Posterior cingulate gyrus (tissue), 11 donors: ENCODE measurements at regions not wholly inside any gene's neighbourhood (a gene's known extent, or its start where the extent isn't known, plus 50 kb on each side); places are given as distances from the start of the nearest gene placed in this dataset.

Experiments used
- DNase-seq, 10 donors: peaks; one replicate each; pipeline versions ENCODE4 v3.0.0 to v3.0.0-alpha.2; 2020 to 2021; ENCODE audit warnings: mixed read lengths in 3 of 10
- intact Hi-C: fragments of 100-400 bp; cut with DNase I; formaldehyde crosslinking; loops from one replicate; pipeline ENCODE4 v1.15.1; 2023

DNA sequence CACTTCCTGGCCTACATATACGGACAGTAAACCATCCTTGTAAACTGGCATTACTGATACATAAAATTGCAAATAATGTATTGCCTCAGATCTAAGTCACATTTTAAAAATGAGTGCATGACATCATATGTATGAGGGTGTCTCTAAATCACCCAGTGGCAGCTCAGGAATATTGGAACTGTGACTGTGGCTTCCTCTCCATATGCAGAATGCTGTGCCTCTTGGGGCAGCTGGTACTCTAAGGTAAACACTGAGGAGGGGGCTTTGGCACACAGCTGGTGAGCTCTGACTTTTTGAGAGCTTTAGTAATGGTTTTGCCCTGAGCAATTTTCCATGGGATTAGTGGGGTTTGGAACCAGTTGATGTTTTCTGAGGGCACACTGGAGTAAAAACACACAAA is 263.7 kb downstream of the BMP4 start:
- intact Hi-C loops = no loop called here
- no peak for DNase-seq

DNA sequence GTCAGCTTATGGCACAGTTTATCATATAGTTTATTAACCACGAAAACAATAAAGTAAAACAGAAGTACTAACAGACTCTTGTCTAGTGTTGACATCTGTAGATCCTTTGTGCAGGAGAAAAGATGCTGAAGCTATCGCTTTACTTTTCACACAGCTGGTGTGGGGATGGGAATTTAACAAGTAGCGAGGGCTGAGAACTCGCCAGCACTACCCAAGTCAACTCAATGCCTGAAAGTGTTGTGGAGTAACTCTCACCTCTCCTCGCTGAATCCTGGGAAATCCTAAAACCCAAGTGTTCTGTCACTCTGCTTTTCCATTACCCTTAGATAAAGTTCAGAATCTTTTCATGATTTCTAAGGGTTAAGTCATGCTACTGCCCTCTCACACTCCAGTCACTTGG is 264.2 kb downstream of the BMP4 start:
- no peak for DNase-seq
- intact Hi-C loops = no loop called here

DNA sequence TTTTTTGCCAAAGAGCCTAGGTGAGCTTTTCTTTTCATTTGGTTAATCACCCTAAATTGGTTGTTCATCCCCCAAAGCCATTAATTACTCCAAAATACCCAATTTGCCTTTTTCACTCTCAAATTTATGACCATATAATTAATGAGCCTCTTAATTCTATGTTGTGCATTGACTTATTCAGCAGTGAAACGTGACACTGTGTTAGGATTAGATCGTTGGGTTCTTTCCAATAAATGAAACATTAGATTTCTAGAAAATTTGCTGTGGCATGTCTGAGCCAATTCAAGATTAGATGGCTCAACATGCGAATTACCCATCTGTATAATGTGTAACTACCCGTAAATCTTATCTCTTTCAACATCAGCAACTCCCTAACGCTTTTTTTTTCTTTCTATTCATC is 273.4 kb downstream of the BMP4 start:
- intact Hi-C loops = no loop called here
- no peak for DNase-seq

DNA sequence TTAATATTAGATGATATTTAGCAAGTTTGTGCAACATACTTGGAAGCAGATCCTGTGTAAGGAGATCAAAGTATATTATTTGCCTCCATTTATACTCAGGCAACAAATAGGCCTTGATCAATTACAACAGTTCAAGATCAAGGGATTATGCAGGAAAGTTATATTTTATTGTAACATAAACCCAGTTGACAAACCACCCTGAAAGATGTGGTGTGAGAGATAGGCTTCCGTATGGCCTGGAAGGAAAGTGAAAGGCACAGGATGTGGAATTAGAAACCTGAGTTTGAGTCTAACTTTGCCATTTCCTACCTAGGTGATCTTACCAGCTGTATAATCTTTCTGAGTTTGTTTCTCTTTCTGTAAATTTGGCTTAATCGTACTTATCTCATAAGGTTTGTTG is 284.1 kb downstream of the BMP4 start:
- no peak for DNase-seq
- intact Hi-C loops = no loop called here

DNA sequence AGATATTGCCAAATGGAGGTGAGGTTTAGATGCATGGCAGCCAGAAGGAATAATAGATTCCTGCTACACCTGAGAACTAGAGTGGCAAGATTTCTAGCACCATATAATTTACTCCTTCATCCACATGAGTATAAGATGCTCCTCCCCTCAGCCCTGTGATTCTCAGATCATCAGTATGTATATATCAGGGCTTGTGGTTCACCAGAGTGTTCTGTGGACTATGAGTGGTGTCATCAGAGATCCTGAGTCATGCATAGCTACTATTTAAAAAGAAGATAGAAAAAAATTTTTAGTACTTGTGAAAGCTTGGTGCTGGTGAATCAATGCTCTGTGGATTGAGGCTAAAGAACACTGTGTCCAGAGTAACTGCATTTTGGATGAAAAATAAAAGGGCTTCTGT is 285.9 kb downstream of the BMP4 start:
- no peak for DNase-seq
- intact Hi-C loops = no loop called here

DNA sequence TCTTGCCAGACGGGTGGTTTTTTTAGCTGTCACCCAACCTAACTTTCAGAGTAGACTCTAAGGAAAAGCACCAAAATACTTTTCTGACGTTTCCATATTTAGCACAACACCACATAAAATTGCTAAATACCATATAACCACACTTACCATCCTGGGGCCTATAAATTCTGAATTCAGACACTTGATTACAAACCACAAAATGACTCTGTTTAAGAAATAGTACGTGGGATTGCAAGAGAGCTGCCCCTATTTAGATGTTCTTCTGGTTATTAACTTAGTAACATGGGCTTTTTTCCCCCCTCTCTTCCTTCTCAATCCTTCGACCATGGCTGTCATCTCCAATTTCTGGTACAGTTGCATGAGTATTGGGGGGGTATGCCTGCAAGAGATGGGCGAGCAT is 287.7 kb downstream of the BMP4 start:
- intact Hi-C loops = no loop called here
- DNase-seq = no peak

DNA sequence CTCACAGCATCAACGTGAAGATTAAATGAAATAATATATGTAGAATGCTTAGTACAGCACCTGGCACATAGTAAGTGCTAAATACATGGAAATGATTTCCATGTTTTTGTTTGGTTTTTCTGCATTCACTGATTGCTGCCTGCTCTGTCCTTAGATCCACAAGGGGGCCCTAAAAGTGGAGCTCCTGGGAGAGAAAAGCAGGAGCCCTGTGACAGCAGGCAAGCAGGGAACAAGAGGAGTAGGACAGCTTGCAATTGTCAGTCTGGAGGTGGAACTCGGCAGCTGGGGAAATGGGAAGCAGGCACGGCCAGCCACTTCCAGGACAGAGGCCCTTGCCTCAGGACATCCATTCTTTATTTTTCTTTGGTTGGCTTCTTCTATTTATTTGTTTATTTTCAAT is 292.9 kb downstream of the BMP4 start:
- intact Hi-C loops = no loop called here
- peak in 6 of 10 donors; percentile 4 to 73 (median 36) for DNase-seq

DNA sequence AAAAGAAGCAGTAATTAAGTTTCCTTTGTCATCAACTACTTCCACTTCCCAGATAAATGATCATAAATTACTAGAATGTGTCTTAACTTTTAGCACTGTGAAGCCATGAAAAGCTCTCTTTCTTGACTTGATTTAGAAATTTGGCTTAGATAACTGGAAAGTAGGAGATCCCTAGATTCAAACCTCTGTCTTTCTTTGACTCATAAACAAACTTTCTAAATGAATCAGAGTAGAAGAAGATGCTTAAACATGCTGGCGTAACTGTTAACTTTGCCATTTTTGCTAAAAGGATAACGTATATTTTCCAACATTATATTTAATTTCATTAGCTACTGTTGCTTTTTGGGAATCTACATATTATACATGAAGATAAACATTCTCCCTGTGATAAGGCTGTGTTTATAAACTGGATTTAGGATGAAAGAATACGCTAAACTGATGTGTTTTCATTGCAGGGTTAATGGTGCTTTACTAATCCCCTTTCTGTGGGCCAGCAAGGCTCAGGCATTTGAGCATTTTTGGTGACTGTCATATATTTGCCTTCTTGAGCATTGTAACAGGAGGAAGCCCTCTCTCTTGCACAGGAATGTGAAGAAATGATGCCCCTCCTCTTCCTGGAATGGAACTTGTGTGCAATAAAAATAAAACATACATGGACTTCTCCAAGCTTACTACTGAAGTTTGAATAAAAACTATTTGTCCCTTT is 301.4 kb downstream of the BMP4 start:
- intact Hi-C loops = no loop called here

DNA sequence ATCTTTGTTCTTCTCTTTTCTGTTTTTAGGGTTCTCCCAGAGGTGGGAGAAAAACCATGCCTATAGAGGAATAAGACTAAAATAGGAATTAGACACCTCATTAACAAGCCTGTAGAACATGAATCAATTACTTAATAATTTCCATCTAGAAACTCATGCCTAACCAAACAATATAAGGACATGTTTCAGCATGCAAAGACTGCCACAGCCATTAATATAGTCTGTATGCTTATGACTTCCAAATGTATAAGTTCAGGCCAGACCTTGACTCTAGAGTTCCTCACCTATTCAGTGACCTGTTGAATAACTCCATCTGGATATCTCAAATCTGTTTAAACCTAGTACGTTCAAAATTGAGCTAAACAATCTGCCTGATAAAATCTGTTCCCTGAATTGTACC is 304.6 kb downstream of the BMP4 start:
- no peak for DNase-seq
- intact Hi-C loops = no loop called here

More for the DNA sequence above, 301.4 kb downstream of the BMP4 start:
- no peak for DNase-seq

DNA sequence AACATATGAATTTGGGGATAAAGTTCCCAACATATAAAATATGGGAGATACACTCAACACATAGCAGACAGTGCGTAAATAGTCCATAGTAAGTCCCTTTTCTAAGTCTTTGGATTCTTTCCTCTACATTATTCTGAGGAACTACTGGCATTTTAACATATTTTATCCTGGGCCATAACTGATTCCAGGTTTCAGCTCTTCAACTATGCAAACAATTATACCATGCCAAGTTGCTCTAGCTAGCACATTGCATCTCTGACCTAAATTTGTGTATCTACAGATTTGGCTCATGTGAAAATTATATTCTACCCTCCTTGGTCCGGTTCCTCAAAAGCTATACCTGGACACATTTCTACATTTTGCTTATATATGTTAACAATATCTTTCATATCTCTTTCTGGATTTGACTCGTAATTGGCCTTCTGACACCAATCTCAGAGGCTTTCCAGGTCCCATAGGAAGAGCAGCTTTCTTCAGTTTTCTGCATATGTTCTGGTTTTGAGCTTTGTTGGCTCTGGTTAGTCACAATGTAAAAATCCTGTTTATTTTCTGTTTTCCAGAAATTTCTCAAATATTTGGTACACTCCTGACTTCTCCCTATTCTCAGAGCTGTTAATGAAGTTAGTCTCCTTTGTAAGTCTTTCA is 305.4 kb downstream of the BMP4 start:
- no peak for DNase-seq
- intact Hi-C loops = no loop called here

DNA sequence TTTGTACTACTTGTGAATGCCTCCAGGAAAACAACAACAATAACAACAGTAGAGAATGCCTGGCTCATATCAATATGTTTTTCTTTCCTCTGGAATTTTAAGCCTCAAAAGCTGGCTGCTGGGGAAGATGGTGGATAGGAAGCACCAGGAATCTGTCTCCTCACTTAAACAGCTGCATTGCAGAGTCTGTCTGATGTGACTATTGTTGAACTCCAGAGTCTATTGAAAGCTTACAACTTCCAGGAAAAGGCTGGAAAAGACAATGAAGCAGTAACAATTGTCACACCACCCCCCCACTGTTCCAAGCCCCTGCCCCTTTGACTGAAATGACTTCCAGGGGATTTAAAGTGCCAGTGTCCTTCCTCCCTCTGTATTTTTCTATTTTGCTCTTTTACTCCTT is 309.7 kb downstream of the BMP4 start:
- intact Hi-C loops = no loop called here
- DNase-seq = no peak

DNA sequence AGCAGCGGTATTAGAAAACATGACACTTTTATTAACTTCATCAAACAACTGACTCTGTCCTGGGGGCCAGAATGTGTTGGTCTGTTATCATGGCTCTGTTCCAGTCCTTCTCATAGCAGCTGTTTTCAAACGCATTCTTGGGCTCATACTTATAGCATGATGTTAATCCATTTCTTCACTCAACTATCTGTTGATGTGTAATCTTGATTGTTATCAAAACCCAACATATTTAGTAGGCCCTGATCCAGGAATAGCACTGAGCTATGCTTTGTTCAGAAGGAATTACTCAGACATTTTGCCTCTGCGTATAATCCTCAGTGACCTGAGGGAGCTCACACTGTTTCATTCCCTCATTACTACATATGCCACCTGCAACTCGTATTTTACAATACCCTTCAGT is 315.9 kb downstream of the BMP4 start:
- no peak for DNase-seq
- intact Hi-C loops = no loop called here

DNA sequence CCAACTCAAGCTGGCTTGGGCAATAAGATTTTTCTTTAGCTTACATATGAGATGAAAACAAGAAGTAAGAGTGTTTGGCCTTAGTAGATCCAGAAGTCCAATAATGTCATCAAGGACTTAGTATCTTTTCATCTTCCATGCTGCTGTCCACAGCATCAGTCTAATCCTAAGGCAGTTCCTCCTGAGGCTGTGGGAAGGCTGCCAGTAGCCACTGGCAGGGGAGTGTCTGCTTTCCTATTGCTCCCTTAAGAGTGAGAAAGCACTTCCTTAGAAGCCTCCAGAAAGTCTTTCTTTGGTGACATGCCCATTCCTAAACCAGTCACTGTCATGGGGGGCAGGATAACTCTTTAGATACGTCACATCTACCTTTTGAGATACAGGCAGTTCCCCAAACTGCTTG is 317.7 kb downstream of the BMP4 start:
- intact Hi-C loops = no loop called here
- no peak for DNase-seq

DNA sequence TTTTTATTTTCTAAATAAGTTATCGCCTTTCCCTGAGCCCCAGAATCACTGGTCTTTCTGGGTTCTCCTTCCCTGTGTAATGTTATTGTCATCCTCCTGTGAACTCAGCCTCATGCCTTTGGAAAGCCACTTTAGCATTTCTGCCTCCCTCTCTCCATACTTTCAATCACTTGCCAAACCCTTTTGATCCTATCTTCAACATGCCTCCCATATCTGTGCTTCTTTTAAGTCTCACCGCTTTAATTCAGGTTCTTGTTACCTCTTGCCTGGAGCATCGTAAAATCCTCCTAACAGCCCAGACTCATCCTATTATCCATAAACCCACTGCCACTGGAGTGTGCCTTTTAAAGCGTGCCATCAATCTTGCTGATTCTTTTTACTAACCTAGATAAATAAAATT is 321.8 kb downstream of the BMP4 start:
- intact Hi-C loops = no loop called here
- DNase-seq = no peak

DNA sequence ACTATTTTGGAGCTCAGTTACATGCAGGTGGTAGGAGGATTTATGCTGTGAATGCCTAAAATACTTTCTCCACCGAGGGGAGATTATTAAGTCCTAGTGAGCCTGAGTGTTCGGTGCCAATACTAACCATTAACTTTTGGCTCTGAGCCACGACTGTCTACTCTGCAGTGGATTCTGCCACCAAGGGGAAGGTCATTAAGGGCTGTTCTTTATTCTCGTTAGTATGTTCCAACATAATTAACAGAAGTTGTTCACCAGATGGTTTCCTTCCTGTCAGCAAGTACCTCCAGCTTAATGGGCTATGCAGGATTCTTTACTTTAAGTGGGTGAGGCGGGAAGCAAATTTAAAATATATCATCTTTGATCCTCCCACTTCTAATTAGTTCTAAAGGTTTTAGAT is 326.3 kb downstream of the BMP4 start:
- DNase-seq = no peak
- intact Hi-C loops = no loop called here

DNA sequence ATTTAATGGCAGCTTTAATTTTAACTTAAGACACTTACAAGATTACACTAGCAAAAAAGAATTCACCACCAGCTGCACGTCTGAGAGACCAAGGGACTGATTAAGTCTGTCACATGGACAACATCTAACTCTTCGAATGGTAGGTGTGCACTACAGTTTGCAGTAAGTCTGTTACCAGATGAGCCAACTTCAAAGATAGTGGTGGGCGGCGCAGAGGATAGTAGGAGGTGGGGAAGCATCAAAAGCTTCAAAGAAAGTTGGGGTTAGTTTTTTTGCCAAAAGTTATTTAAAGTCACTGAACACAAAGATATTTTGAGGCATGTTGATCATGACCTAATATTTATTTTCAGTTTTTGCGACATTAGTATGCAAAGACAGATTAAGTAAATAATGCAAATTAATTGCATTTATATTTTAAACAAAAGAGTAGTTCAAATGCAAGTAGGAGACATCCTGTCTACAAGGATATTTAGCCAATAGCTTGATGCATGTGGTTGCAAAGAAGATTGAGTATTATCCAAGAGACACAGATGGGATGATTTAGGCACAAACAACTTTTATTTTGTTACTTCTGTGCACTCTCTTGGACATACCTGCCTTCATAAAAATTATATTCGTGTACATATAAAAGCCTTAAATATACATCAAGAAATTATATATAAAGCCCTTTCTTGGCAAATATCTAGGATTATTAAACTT is 327.7 kb downstream of the BMP4 start:
- no peak for DNase-seq
- intact Hi-C loops = no loop called here

DNA sequence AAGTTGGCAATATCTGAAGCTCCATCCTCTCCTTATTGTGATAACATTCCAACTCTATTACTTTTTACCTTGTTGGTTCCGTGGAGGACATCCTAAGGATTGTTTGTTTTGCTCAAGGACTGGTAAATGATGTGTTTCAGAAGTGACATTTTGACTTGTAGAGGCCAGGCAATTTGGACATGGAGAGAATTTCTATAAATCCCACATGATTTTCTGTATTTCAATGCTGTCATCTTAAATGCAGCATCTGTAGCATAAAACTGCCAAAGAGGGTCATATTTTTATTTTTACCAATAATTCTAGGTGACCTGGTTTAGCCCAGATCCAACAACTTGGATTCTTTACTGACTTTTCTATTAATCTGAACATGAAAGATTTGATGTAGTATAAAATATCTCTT is 328.4 kb downstream of the BMP4 start:
- no peak for DNase-seq
- intact Hi-C loops = no loop called here

DNA sequence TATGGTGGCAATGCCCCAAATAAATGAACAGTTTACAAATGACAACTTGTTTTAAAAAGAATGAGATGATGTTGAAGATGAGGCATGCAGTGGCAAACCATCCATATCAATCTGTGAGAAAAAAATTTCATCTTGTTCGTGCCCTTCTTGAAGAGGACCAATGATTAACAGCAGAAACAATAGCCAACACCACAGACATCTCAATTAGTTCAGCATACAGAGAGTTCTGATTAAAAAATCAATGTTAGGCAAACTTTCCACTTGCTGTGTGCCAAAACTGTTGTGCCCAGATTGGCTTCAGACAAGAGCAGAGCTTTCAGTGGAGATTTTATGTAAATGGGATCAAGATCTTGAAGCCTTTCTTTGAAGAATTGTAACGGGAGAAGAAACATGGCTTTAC is 329.9 kb downstream of the BMP4 start:
- intact Hi-C loops = no loop called here
- no peak for DNase-seq

DNA sequence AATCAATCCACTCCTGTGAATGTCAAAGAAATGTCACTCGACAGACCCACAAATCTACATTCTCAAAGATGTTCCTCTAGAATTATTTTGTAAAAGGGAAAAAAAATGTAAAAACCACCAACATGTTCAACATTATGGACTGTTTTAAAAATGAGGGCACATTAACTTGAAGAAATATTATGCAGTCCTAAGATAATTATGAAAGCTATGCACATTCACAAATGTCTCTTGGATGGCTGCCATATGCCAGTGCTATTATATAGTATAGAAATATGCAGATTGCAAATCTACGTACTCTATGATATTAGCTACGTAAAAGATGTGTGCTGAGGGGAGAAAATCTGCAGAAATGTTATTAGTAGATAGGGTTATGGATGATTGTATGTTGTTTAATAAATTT is 334.2 kb downstream of the BMP4 start:
- DNase-seq = no peak
- intact Hi-C loops = no loop called here

DNA sequence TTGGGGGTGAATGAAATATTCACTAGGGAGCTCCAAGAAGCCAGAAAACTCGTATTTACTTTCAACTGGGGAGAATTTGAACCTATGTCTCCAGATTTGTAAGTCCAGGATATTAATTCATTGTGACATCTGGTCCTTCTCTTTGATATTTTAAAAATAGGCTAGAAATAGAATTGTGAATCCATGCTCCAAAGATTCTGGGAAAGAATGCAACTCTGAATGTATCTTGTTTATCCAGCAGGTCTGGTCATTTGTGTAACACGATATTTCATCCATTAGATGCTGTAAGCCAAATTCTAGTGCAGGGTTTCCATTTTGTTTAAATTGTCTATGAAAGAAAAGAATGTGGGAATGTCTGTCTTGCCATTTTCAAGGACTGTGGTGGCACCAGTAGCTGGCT is 334.7 kb downstream of the BMP4 start:
- intact Hi-C loops = no loop called here
- no peak for DNase-seq

DNA sequence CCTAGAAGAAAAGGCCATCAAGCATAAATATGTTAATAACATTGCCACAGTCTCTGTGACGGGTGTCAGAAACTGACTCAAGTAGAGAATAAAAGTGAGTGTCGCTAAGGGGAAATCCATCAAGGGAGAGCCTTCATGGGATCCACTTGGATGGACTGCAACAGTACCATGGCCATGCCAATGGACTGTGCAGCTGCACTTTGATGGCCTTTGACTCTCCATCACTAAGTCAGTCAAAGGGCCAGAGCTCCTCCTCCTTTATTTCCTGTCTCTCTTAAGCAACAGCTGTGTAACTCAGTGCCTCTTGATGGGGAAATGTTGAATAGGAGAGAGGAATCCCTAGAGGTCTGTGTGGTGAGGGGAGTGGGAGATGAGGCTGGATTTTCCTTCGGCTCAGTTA is 335.2 kb downstream of the BMP4 start:
- DNase-seq = no peak
- intact Hi-C loops = no loop called here

DNA sequence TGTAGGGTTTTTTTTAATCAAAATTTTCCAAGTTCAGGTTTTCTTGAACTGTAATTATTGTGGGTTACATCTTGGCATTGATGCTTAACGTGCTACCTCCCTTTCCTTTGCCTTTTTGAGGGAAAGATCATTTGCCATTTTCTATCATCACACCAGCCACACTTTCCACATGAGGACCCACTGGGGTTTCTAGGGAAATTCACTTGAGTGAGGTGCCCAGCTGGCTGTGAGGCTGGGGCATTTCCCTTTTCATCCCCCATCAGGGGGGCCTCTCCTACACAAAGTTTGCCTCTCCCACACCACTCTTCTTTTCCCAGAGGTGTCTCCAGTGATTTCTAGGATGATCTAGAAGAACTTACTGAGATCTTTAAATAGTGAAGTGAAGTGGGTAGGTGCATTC is 335.7 kb downstream of the BMP4 start:
- intact Hi-C loops = no loop called here
- no peak for DNase-seq
